NCI-H345 treated with DMSO at 0.1 percent for 48 hours (cell line): ENCODE measurements at regions not wholly inside any gene's neighbourhood (a gene's known extent, or its start where the extent isn't known, plus 50 kb on each side); places are given as distances from the start of the nearest gene placed in this dataset.

Experiments used
- DNase-seq: peaks from one replicate; lab custom pipeline; 2025; ENCODE audit not compliant: unreplicated experiment; lab: John Stamatoyannopoulos, UW

DNA sequence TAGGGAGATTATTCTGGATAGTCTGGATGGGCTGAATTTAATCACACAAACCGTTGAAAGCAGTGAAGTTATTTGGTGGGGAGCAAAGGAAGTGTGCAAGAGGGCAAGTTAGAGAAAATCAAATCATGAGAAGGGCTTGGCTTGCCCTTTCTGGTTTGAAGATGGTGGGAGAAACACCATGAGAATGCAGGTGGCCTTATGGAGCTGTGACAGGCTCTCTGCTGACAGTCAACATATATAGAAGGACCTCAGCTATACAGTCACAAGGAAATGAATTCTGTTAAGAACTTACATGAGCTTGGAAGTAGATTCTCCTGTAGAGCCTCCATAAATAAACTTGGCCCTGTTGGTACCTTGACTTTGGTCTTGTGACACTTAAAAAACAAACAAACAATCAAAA lies 72.3 kb downstream of the GMNC start:
- DNase-seq: no peak

DNA sequence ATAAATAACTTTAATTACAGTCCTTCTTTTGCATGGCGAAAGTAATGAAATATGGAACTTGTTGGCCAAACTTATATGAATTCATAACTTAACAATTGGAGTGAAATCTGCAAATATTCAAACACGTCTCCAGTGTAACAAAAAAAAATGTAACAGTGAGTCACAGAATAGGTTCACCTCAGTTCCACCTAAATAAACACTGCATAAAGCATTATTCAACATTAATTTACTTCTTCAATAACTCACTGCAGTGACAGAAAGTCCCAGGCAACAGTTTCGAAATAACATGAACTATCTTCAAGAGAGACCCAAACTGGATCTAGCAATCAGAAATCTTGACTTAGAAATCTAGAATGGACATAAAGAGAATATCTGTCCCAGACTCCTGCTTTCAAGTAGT lies 75.6 kb downstream of the GMNC start:
- no peak for DNase-seq

DNA sequence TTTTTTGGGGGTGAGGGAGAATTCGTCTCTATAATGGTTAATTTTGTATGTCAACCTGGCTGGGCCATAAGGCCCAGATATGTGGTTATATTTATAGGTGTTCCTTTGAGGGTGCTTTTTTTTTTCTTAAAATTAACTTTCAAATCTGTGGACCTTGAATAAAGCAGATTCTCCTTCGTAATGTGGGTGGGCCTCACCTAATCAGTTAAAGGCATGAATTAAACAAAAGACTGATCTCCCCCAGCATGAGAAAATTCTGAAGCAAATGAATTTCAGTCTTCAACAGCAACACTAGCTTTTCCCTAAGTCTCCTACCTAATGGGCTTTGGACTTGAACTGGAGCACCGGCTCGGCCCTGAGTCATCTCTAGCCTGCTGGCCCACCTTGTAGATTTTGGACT lies 77.4 kb downstream of the GMNC start:
- DNase-seq: no peak

DNA sequence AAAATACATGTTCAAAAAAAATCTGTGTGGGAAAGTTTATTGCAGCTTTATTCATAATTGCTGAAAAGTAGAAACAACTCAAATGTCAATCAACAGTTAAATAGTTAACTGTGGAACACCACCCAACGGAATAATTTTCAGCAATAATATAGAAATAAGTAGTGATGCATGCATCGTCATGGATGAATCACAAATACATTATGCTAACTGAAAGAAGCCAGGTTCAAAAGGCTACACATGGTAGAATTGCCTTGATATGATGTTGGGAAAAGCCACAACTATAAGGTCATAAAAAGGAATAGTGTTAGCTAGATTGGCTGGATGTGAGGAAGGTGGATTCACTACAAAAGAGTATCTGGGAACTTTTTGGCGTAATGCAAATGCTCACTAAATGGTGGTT lies 82.0 kb downstream of the GMNC start:
- no peak for DNase-seq

DNA sequence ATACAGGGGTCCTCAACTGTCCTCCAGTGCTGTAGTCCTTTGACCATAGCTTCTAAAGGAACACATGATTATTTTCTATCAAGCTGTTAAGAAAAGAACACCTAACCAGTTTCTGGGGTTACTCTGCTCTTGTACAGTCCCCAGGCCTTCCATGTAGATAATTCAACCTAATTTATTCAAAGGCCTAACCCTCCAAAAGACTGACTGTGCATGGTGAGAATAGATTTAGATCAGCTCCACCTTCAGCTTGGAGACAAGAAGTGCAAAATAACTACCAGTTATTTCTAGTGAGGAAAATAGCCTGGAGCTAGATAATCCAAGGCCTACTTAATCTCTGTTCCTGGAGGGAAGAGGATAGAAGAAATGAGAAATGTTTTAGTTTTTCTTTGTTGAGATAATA lies 87.9 kb downstream of the GMNC start:
- DNase-seq: no peak

DNA sequence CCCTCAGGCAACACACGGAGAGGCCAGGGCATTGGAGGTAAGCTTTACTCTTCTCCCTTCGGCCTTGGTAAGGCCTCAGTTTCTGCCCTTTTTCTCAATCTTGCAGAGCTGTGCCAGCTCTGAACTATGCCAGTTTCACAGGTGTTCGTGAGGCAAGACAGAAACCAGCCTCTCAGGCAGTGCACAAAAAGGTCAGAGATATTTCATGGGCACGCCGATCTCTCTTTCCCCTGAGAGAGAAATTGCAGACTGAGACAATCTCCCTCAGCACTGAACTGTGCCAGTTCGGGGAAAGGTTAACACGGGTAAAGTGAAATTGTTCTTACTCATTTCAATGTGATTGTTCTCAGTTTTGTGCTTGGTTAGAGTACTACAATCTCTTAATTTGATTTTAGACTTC lies 88.5 kb downstream of the GMNC start:
- no peak for DNase-seq

DNA sequence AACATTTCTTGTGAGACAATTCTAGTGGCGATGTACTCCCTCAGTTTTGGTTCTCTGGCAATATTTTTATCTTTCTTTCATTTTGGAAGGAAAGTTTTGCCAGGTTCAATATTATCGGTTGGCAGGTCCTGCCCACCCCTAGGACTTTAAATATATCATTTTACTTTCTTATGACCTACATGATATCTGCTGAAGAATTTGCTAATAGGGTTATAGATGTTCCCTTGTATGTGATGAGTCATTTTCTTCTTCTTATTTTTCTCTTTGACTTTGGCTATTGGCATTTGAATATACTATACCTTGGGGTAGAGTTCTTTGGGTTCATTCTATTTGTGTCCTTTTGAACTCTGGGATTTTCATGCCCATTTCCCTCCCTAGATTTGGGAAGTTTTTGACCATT lies 89.7 kb downstream of the GMNC start:
- no peak for DNase-seq

DNA sequence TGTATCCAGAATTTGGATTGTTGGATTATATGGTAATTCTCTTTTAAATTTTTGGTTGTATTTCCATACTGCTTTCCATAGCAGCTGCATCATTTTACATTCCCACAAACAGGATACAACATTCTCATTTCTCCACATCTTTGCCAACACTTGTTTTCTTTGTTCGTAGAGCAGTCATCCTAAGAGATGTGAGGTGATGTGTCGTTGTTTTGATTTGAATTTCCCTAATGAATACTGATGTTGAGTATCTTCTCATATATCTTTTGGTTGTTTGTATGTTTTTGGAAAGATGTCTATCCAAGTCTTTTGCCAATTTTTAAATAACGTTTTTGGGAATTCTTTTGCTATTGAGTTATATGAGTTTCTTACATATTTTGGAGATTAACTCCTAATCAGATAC lies 93.6 kb downstream of the GMNC start:
- no peak for DNase-seq

DNA sequence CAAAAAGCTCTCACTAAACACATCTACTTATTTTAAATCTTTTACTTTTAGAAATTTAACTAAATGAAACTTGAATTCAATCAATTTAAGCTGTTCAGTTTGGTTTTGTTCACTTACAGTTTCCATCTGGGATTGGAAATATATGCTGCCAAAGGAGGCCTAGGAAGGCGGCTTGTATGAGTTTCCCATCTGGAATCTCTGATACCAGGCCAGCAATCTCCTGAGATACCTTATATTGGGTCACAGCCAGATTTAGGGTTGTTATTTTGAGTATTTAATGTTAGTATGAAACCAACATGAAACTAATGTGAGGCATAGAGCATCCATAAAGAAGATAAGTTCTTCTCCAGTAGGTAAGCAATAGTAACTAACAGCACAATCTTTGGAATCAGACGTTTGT lies 94.6 kb downstream of the GMNC start:
- DNase-seq: no peak

DNA sequence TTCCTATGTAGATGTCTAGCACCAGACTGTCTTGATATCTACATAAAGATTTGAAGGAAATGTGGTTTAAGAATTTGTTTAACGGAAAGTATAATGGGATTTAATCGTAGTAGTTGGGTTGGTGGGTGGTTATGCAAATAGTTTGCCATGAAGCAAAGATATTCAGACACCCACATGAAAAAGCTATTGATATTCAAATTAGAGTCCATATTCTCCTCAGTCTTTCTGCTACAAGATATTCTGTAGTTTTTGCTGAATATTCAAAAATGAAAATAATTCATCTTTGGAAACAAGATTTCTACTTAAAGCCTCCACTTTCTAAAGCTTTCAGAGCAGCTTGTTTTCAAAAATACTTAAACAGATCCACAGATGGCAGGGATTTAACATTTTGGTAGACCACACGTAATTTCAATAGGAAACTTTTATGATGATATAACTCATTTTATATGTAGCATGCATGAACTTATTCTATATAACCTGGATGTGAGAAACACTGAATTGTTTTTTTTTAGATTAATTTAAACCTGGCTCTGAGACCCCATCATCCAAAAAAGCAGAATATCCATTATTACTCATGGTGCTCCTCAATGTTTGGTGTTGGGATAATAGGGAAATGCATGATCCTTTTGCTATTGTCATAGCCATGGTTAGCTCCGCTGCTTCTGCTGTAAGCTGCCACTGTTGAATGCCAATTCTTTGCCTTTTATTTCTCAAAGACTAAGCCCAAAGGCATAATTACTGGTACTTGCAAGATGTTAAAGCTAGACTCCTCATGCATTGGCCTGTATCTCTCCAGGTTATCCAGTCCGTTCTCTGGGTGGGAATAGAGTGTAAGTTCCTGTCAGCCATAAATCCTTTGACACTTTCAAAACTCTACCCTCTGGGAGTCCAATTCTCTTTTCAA lies 98.0 kb downstream of the GMNC start:
- no peak for DNase-seq

DNA sequence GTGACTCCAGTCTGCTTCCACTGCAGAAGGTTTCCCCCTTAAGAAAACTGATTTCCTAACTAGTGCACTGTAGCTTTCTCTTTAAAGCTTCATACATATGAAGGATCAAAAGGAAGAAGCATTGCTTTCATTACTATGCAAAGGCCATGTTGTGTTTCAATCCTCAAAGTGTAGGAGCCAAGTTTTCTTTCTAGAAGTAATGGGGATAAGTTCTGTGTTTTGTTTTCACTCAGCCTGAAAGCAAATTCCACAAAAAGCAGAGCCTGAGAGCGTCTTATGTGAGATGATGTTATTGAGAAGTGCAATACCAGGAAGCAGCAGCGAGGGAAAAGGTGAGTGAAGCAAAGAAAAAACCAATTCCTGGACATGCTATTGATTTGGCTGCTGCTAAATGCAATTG lies 99.7 kb downstream of the GMNC start:
- no peak for DNase-seq

DNA sequence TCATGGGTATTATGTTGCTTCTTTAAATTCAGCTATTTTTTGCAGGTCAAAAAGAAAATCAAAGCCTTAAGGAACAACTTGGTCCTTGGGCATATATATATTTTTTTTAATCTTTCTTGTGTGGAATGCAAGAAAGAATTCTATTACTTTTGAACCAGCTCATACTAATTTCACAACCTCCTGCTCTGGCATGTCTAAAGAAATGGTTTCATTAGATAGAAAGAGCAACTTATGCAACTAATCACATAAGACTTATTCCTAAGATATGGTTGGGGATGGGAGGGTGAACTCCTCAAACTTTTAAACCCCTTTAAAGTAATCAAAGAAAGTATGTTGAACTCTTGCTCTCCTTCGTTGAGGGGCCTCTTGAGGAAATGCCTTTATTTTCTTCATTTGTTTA lies 114.9 kb downstream of the GMNC start:
- no peak for DNase-seq

DNA sequence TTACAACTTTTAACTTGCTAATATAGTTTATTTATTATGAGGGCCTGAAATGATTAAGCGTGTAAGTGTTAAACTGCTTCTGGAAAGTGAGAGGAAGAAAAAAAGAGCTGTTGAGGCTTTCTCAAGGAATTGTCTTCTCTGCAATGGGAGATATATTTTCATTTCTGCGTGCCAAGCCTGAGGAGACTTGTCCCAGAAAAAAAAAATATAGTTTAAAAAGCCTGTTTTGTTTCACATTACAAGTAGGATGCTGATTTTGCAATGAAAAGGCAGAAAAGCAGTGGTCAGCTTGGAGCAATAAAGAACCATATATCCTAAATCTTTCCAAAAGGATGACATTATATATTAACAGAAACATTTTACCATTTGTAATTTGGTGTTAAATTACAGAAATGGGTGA lies 115.5 kb downstream of the GMNC start:
- no peak for DNase-seq

DNA sequence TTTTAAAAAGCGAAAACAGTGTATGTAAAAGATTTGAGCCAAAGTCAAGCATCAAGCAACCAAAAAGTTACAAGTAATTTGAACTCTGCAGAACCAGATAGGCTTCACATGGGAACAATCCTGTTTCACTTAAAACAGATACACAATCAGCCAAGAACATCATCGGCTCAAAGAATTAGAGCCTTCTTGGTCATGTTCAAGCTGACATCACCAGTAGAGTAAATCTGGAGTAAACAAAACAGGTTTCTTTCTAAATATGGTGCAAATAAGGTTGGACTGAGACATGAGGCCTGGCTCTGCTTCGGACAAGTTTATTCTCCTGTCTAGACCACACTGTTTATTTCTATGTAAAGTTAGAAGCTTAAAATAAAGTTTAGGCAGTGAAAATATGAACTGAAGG lies 116.0 kb downstream of the GMNC start:
- no peak for DNase-seq

DNA sequence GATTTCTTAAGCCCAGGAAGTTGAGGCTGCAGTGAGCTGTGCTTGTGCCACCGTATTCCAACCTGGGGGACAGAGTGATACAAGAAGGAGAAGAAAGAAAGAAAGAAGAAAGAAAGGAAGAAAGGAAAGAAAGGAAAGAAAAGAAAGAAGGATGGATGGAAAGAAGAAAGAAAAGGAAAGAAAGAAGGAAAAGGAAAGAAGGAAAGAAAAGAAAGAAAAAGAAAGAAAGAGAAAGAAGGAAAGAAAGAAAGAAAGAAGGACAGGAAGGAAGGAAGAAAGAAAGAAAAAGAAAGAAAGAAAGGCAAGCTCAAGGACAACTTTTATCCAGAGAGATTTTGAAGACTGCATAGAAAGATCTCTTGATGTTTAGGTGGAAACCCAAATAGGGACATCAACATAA lies 120.7 kb downstream of the GMNC start:
- DNase-seq: no peak

DNA sequence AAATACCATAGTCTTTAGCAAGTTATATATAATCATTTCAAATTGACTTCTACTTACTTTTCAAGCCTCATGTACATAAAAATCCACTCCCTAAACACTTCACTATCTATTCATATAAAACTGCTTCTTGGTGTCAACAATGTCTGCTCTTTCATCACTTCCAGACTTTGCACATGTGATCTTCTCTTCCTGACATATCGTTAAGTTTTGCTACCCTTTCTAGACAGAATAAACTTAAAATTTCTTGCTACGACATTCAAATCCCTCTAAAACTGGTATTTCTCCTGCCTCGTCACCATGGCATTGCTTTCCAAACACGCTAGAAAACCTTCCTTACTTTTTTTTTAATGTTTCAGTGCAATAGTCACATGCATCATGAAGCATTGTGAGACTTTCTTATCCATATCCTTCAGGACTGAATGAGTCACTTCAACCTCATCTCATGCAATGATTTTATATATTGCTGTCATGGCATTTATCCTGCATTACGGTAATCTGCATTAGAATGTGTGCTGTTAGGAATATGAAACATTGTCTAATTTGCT lies 122.8 kb downstream of the GMNC start:
- DNase-seq: no peak

DNA sequence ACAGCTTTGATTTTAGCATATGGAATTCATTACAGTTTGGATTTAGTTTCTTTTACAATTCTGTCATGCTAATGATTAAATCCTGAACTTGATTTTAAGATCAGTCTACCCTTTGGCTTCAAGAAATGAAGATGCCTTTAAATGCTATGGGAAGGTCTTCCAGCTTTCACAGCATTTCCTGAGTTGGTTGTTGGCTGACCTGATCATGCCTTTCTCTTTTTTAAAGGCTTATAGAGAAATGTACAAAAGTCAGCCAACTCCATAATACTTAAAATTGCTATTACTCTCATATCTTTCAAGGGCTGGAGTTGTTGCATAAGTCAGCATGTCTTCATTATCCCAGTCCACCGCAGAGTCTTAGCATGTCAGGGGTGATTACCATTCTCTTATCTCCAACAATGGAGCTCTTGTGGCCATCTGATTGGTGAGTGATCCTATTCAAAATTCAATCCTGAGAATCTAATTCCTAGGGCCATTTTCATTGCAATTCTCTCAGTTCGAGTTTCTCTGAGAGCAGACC lies 123.8 kb downstream of the GMNC start:
- DNase-seq: no peak

DNA sequence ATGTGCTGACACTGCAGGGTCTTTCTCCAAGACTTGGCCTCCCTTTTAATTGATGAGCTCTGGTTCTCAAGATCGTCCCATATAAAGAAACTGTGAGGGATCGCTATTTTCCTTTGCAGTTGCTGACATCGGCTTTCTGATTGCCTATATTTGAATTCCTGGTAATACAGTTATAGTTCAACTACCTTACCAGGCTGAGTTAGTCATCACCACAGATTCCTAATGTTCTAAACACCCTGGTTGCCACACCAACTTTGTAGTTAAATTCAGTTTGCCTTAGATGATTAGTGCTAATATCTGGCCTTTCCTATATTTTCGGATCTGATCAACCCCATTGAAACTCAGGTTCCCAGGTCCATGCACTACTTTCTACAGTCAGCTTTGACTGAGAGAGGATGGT lies 125.0 kb downstream of the GMNC start:
- no peak for DNase-seq

DNA sequence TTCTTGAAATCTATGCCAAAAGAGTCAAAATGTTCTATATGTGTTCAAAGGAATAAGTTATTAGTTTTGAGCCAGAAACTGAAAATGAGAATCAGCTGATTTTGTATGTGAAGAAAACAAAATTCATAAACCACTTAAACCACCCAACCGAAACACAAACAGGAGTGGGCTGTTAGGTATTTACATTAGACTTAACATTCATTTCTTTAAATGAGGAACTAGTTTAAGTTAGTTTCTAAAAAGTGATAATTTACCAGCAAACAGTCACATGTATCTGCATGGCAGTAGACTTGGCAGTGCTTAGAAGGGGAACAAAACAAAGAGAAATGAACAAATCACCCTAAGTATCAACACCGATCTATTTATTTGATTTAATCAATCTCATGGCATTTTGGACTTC lies 128.0 kb downstream of the GMNC start:
- no peak for DNase-seq

DNA sequence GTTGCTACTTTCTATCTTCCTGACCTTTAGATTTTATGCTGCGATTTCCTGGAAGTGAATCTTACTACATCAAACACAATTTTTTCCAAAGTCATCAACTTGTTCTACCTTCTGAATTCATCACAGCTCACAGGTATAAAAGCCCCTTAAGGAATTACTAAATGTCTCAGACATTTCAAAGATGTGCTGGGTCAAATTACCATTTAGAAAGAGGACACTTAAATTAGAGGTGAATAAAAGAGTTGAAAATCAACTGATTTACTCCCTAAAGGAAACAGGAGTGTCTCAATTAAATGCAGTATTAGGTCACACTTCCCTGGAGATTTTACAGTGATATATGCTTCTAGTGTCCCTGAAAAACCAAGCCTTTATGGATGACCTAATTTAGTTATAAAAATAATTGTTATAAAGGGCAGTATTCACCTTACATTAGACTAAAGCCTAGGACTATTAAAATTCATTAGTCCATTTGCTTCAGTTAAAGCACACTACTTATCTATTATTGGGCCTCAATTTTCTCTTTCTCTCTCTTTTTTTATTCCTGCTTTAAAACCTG lies 128.8 kb downstream of the GMNC start:
- DNase-seq: no peak

DNA sequence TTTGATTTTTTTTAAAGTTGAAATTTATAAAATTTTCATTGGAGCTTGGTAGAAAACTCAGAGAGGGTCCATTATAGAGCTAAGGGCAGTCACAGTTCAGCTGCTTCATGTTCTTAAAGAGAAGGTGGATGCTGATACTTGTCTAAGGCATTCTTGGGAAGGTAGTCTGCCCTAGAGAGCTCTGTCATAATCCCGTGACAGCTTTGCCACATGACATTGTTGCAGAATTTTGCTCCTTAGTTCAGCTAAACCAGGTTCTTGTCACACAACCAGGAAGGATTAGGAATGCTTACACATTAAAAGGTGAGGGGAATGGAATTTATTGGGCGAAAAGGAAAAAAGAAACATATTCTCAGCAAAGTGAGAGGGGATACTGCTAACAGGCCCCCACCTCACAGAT lies 130.9 kb downstream of the GMNC start:
- no peak for DNase-seq

DNA sequence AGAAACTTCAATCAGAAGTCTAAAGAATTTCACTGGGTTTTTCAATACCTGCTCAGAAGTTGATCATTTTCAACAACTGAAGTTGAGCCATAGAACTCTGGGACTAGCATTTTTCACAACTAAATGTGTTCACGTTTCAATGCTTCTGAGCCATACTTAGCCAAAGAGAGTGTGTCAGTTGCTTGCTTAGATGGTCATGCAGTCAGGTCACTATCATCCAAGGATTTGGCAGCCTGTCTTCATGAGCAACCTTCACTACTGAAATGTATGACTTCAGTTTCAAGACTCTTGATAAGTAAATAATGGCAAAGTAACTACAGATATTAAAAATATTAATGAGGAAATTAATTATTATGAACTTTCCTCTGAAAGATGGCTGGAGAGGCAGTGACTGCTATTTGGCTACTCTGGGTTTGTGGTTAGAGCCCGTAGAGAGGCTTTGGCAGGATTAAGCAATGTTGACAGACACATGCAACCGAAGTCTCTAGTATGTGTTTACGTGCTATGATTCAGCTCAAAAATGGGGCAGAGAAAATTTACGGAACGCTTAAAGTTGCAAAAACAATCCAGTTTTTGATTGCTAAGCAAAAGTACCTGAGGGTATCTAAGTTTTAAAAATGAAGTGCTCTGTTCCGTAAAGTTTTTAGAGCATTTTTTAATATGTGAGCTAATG lies 133.8 kb downstream of the GMNC start:
- DNase-seq: no peak
